ENCODE measurements at regions not wholly inside any gene's neighbourhood (a gene's known extent, or its start where the extent isn't known, plus 50 kb on each side); places are given as distances from the start of the nearest gene placed in this dataset.

GRCh38 chr3:101172516-101172915, 147.9 kb downstream of the IMPG2 start:
- Histone ChIP-seq H3K9me3 (replicated peaks; ENCODE audit: control insufficient read depth, insufficient read depth, low read length) (no peaks in the 10 kb centered on the region), H4K20me1 (ENCODE audit: control insufficient read depth, insufficient read depth) (no peaks in the 10 kb centered on the region), H3K27me3 (replicated peaks in 1 of 2; ENCODE audit: control insufficient read depth in 2 of 2, insufficient read depth in 2 of 2, low read length in 1 of 2) (no peaks in the 10 kb centered on the region), H3K4me3 (no peak overlapping the region), H3K36me3 (ENCODE audit: control insufficient read depth in 2 of 2, insufficient read depth in 2 of 2, low read length in 1 of 2) (no peaks in the 10 kb centered on the region), H3K4me1 (ENCODE audit: control insufficient read depth, insufficient read depth, low read length) (no peaks in the 10 kb centered on the region), H3K4me2 (ENCODE audit: control insufficient read depth, insufficient read depth) (no peak overlapping the region), H2AFZ (ENCODE audit: control insufficient read depth, low read depth, low read length) (no peak overlapping the region), H3K79me2 (ENCODE audit: control insufficient read depth, insufficient read depth, low read length) (no peaks in the 10 kb centered on the region), H3K27ac (ENCODE audit: control insufficient read depth, insufficient read depth) (no peak overlapping the region), H3K9ac (ENCODE audit: control insufficient read depth, insufficient read depth, low read length) (no peak overlapping the region)
- WGBS (ENCODE audit: insufficient coverage, insufficient replicate concordance, low lambda C conversion rate, missing lambda C conversion rate), result 0% methylated on average over 1 of the region's 1 CpG
- RAD21 ChIA-PET (ENCODE audit: unreplicated experiment), result no interaction called here
- in situ Hi-C loops (cut with MboI) (no loop called here), intact Hi-C loops (cut with micrococcal nuclease; ENCODE audit: unreplicated experiment) (no loop called here)
- no peak for ATAC-seq
- DNase-seq (ENCODE audit: low read depth, low spot score), result no peak
- CTCF ChIA-PET, result no interaction called here
- POLR2A ChIA-PET, result no interaction called here
- TF ChIP-seq BCL3 (IDR thresholded peaks at IDR 0.05; ENCODE audit: borderline replicate concordance, insufficient read depth, low read depth, low read length, poor library complexity, severe bottlenecking) (no peak), LARP7 (IDR thresholded peaks at IDR 0.05) (no peak), NFYB (IDR thresholded peaks at IDR 0.05; ENCODE audit: insufficient read depth, low read depth, low read length) (no peak), CTCF (IDR thresholded peaks at IDR 0.05 in 2 of 3, conservative IDR thresholded peaks at IDR 0.05 in 1 of 3; ENCODE audit: control insufficient read depth in 2 of 3, extremely low read depth in 1 of 3, insufficient read depth in 1 of 3, low read depth in 3 of 3, low read length in 3 of 3) (no peak), JUNB (IDR thresholded peaks at IDR 0.05) (no peak), MTA2 (IDR thresholded peaks at IDR 0.05; ENCODE audit: low read depth) (no peak), STAT3 (IDR thresholded peaks at IDR 0.05; ENCODE audit: low read depth, low read length) (no peak), MEF2B (IDR thresholded peaks at IDR 0.05; ENCODE audit: partially characterized antibody, poor library complexity, severe bottlenecking) (no peak), ZBTB11 (CRISPR knock-in tag; IDR thresholded peaks at IDR 0.05) (no peak), HDGF (IDR thresholded peaks at IDR 0.05) (no peak), RB1 (IDR thresholded peaks at IDR 0.05; ENCODE audit: borderline replicate concordance) (no peak), ESRRA (IDR thresholded peaks at IDR 0.05; ENCODE audit: low read length) (no peak), BMI1 (IDR thresholded peaks at IDR 0.05; ENCODE audit: borderline replicate concordance) (no peak), EED (IDR thresholded peaks at IDR 0.05; ENCODE audit: low read depth) (no peak), IKZF2 (IDR thresholded peaks at IDR 0.05) (no peak)
- no peak for FAIRE-seq
- SMC1A ChIA-PET (ENCODE audit: uncharacterized antibody, unreplicated experiment), result no interaction called here
- no TSS peak for BruUV-seq (replicated peaks)

All from GM12878 (cell line).